HepG2 (cell line): ENCODE measurements at regions not wholly inside any gene's neighbourhood (a gene's known extent, or its start where the extent isn't known, plus 50 kb on each side); places are given as distances from the start of the nearest gene placed in this dataset.
A peak's percentile ranks its signal among the peaks of the same experiment; 100 is the strongest.

Experiments used
- ATAC-seq: fragments of 200-7000 bp; cut with Tn5 transposase; 3 replicates; pipeline ENCODE4 v1.9.1; 2020; ENCODE audit warnings: mild to moderate bottlenecking, moderate library complexity
- BruUV-seq: library from RNA; stranded (reverse); fragments of 400-500 nt; replicated peaks from 2 replicates; lab custom pipeline; 2021; lab: Mats Ljungman, UMichigan
- CTCF ChIA-PET: fragments of 300-600 bp; formaldehyde crosslinking; extraction: SDS; loops from one replicate; lab custom pipeline; 2021; ENCODE audit warnings: low total read pairs, inconsistent platforms, low intra/inter-chr PET ratio; lab: Yijun Ruan, JAX
- POLR2A ChIA-PET: fragments of 350-600 bp; sonication (Branson Sonifier 250); formaldehyde crosslinking; loops from one replicate; lab custom pipeline; 2020; ENCODE audit warnings: antibody characterized with exemption, inconsistent platforms; lab: Yijun Ruan, JAX
- DNase-seq: peaks from one replicate; pipeline ENCODE4 v3.0.0-alpha.2; 2015; ENCODE audit warnings: low spot score
- FAIRE-seq: peaks from 3 replicates; lab custom pipeline; 2011; peaks lifted over from hg19 to GRCh38; lab: Jason Lieb, UNC
- H2AFZ ChIP-seq: one replicate; pipeline ENCODE4 v1.6.1; 2011; ENCODE audit warnings: low read length, inconsistent platforms
- H3K27ac ChIP-seq: fragments of 300-600 bp; 3 replicates; pipeline ENCODE4 v1.8.0; 2011; ENCODE audit warnings: mixed run types, mild to moderate bottlenecking, mixed read lengths, low read length, inconsistent platforms; ENCODE audit not compliant: insufficient read depth; ENCODE audit errors: extremely low read length
- H3K27me3 ChIP-seq, 2 experiments: fragments of 200-600 bp in 1 of 2; 2 replicates in 1 of 2; 3 replicates in 1 of 2; pipeline versions ENCODE4 v1.6.0 to v1.8.0; 2011; ENCODE audit warnings: low read length in 2 of 2, mild to moderate bottlenecking in 2 of 2, moderate library complexity in 2 of 2, inconsistent platforms in 1 of 2; ENCODE audit not compliant: insufficient read depth in 2 of 2, control insufficient read depth in 1 of 2
- H3K36me3 ChIP-seq, 2 experiments: fragments of 200-600 bp in 1 of 2; replicated peaks in 1 of 2; 2 replicates in 1 of 2; 3 replicates in 1 of 2; pipeline versions ENCODE4 v1.5.1 to v1.8.0; 2011; ENCODE audit warnings: low read length in 2 of 2, inconsistent platforms in 1 of 2; ENCODE audit not compliant: insufficient read depth in 2 of 2, control insufficient read depth in 1 of 2
- H3K4me1 ChIP-seq: 2 replicates; pipeline ENCODE4 v1.5.1; 2012; ENCODE audit warnings: low read length, inconsistent platforms; ENCODE audit not compliant: insufficient read depth
- H3K4me2 ChIP-seq: 2 replicates; pipeline ENCODE4 v1.6.0; 2011; ENCODE audit warnings: low read depth, low read length, inconsistent platforms
- H3K4me3 ChIP-seq, 3 experiments: fragments of 200-600 bp in 1 of 3; sonication (generic), shearing (Covaris generic) in 1 of 3; replicated peaks in 1 of 3; 2 replicates each; pipeline ENCODE4 v1.5.1; 2011 to 2016; ENCODE audit warnings: low read length in 3 of 3, inconsistent platforms in 2 of 3, low read depth in 2 of 3, mild to moderate bottlenecking in 2 of 3, control low read depth in 1 of 3, mixed read lengths in 1 of 3; ENCODE audit not compliant: insufficient read depth in 1 of 3
- H3K79me2 ChIP-seq: one replicate; pipeline ENCODE4 v1.6.1; 2011; ENCODE audit warnings: low read length, inconsistent platforms; ENCODE audit not compliant: insufficient read depth
- H3K9ac ChIP-seq: 2 replicates; pipeline ENCODE4 v1.6.0; 2011; ENCODE audit warnings: mild to moderate bottlenecking, low read depth, low read length, inconsistent platforms; ENCODE audit not compliant: insufficient read depth
- H3K9me3 ChIP-seq: 2 replicates; pipeline ENCODE4 v1.5.1; 2012; ENCODE audit warnings: mild to moderate bottlenecking, low read length
- H4K20me1 ChIP-seq: 2 replicates; pipeline ENCODE4 v1.6.0; 2011; ENCODE audit warnings: inconsistent platforms, mild to moderate bottlenecking, low read length, moderate library complexity; ENCODE audit not compliant: insufficient read depth
- BATF2 ChIP-seq: sonication (generic); formaldehyde crosslinking; IDR thresholded peaks from 2 replicates; pipeline ENCODE4 v1.8.0; 2022; ENCODE audit warnings: mild to moderate bottlenecking, missing genetic modification reagents, moderate library complexity
- DBP ChIP-seq: sonication (generic); formaldehyde crosslinking; IDR thresholded peaks from 2 replicates; pipeline ENCODE4 v1.4.0; 2020; ENCODE audit warnings: missing genetic modification reagents; ENCODE audit errors: not compliant biosample characterization
- FOSL2 ChIP-seq: sonication (generic); formaldehyde crosslinking; IDR thresholded peaks from 2 replicates; pipeline ENCODE4 v1.4.0; 2020; ENCODE audit warnings: missing genetic modification reagents
- GABPA ChIP-seq, 2 experiments: IDR thresholded peaks; 2 replicates each; pipeline ENCODE4 v1.6.1; 2011 to 2016; ENCODE audit warnings: low read depth in 2 of 2, low read length in 1 of 2, missing biosample characterization in 1 of 2, missing genetic modification characterization in 1 of 2
- IKZF5 ChIP-seq: IDR thresholded peaks from 2 replicates; pipeline ENCODE4 v1.6.1; 2018; ENCODE audit warnings: missing genetic modification reagents, mild to moderate bottlenecking, missing compliant biosample characterization
- IRF2 ChIP-seq: IDR thresholded peaks from 2 replicates; pipeline ENCODE4 v1.6.1; 2018; ENCODE audit warnings: missing genetic modification reagents, missing compliant biosample characterization
- KAT2B ChIP-seq: fragments of 150-350 bp; IDR thresholded peaks from 2 replicates; pipeline ENCODE4 v1.6.1; 2014; ENCODE audit warnings: low read depth, low read length, borderline replicate concordance
- KAT7 ChIP-seq: IDR thresholded peaks from 2 replicates; pipeline ENCODE4 v1.6.1; 2018; ENCODE audit warnings: borderline replicate concordance, missing compliant biosample characterization
- NFRKB ChIP-seq: fragments of 450-650 bp; IDR thresholded peaks from 2 replicates; pipeline ENCODE4 v1.6.1; 2017
- PLSCR1 ChIP-seq: sonication (generic); formaldehyde crosslinking; IDR thresholded peaks from 2 replicates; pipeline ENCODE4 v1.5.0; 2020; ENCODE audit warnings: missing genetic modification reagents, mild to moderate bottlenecking, borderline replicate concordance
- RARA ChIP-seq: IDR thresholded peaks from 2 replicates; pipeline ENCODE4 v1.6.1; 2016; ENCODE audit warnings: missing genetic modification reagents, missing compliant biosample characterization
- RBAK ChIP-seq: sonication (generic); formaldehyde crosslinking; IDR thresholded peaks from 2 replicates; pipeline ENCODE4 v1.5.1; 2020; ENCODE audit warnings: mild to moderate bottlenecking, missing genetic modification reagents
- SALL1 ChIP-seq: sonication (generic); formaldehyde crosslinking; IDR thresholded peaks from 2 replicates; pipeline ENCODE4 v1.8.0; 2022; ENCODE audit warnings: mild to moderate bottlenecking, missing genetic modification reagents
- SP4 ChIP-seq: sonication (generic); formaldehyde crosslinking; IDR thresholded peaks from 2 replicates; pipeline ENCODE4 v1.8.1; 2023; ENCODE audit warnings: mild to moderate bottlenecking, missing genetic modification reagents
- TEAD3 ChIP-seq: optimal IDR thresholded peaks from 2 replicates; pipeline ENCODE3; 2016; ENCODE audit warnings: borderline replicate concordance
- ZBTB38 ChIP-seq: sonication (generic); formaldehyde crosslinking; IDR thresholded peaks from 2 replicates; pipeline ENCODE4 v1.5.1; 2020; ENCODE audit warnings: mild to moderate bottlenecking, missing genetic modification reagents
- ZNF263 ChIP-seq: sonication (generic); formaldehyde crosslinking; IDR thresholded peaks from 2 replicates; pipeline ENCODE4 v1.4.0; 2020; ENCODE audit warnings: missing genetic modification reagents
- ZNF3 ChIP-seq: IDR thresholded peaks from 2 replicates; pipeline ENCODE4 v1.7.0; 2017; ENCODE audit warnings: inconsistent platforms
- ZNF556 ChIP-seq: sonication (generic); formaldehyde crosslinking; IDR thresholded peaks from 2 replicates; pipeline ENCODE4 v1.4.0; 2020; ENCODE audit warnings: mild to moderate bottlenecking, missing genetic modification reagents, borderline replicate concordance
- ZNF607 ChIP-seq: sonication (generic); formaldehyde crosslinking; IDR thresholded peaks from 2 replicates; pipeline ENCODE4 v1.5.1; 2020; ENCODE audit warnings: missing genetic modification reagents, mild to moderate bottlenecking, borderline replicate concordance
- ZNF75D ChIP-seq: sonication (generic); formaldehyde crosslinking; IDR thresholded peaks from 2 replicates; pipeline ENCODE4 v1.8.1; 2023; ENCODE audit warnings: missing genetic modification reagents, mild to moderate bottlenecking, borderline replicate concordance
- ZNF776 ChIP-seq: sonication (generic); formaldehyde crosslinking; IDR thresholded peaks from 2 replicates; pipeline ENCODE4 v1.4.0; 2020; ENCODE audit warnings: mild to moderate bottlenecking, missing genetic modification reagents
- ZNF777 ChIP-seq: sonication (generic); formaldehyde crosslinking; IDR thresholded peaks from 2 replicates; pipeline ENCODE4 v1.4.0; 2020; ENCODE audit warnings: missing genetic modification reagents
- ZNF850 ChIP-seq: sonication (generic); formaldehyde crosslinking; conservative IDR thresholded peaks from 2 replicates; pipeline ENCODE4 v1.9.0; 2021; ENCODE audit warnings: mild to moderate bottlenecking, missing genetic modification reagents
- ZSCAN12 ChIP-seq: sonication (generic); formaldehyde crosslinking; IDR thresholded peaks from 2 replicates; pipeline ENCODE4 v1.9.0; 2021; ENCODE audit warnings: mild to moderate bottlenecking, missing genetic modification reagents
- ZSCAN9 ChIP-seq: IDR thresholded peaks from 2 replicates; pipeline ENCODE4 v1.6.1; 2016; ENCODE audit warnings: borderline replicate concordance
- WGBS: methylation state at CpG from one replicate; pipeline ENCODE4 v1.1.6; 2017; ENCODE audit warnings: low lambda C conversion rate; 5-methylcytosine and 5-hydroxymethylcytosine counted together
- in situ Hi-C: cut with HindIII; loops from 2 replicates; pipeline ENCODE4 v1.10.0; 2017; ENCODE audit warnings: low pct_unique_long_range_greater_than_20kb; ENCODE audit not compliant: extremely low pct_ligation_motif_present
- intact Hi-C: fragments of 100-400 bp; cut with micrococcal nuclease; formaldehyde crosslinking; loops from one replicate; pipeline ENCODE4 v1.10.0; 2022; ENCODE audit not compliant: unreplicated experiment

GRCh38 chr6:137779982-137780381 lies 87.1 kb upstream of the TNFAIP3 start:
- POLR2A ChIA-PET = no interaction called here
- TF ChIP-seq ZNF75D (CRISPR knock-in tag) (no peak), SALL1 (CRISPR knock-in tag) (0 out of 2 replicates have a peak, but pooled peaks have one; percentile 31), GABPA (IDR thresholded peaks at IDR 0.05; ENCODE audit: low read depth, low read length) (no peak), GABPA (CRISPR knock-in tag; IDR thresholded peaks at IDR 0.05; ENCODE audit: low read depth) (no peak), FOSL2 (CRISPR knock-in tag) (peak; percentile 67), KAT2B (no peak), KAT7 (no peak), SP4 (no peak), PLSCR1 (CRISPR knock-in tag) (no peak), ZNF556 (no peak), ZNF850 (CRISPR knock-in tag) (no peak), ZNF3 (CRISPR knock-in tag) (no peak), BATF2 (no peak), ZNF777 (CRISPR knock-in tag) (no peak), ZNF607 (no peak), ZNF263 (CRISPR knock-in tag) (no peak), IKZF5 (CRISPR knock-in tag) (no peak), DBP (CRISPR knock-in tag) (no peak), ZSCAN9 (CRISPR knock-in tag) (no peak), NFRKB (no peak), ZBTB38 (CRISPR knock-in tag) (peak; percentile 35; the same call in 1 of the 2 replicates), ZSCAN12 (CRISPR knock-in tag) (no peak), ZNF776 (CRISPR knock-in tag) (no peak), RBAK (CRISPR knock-in tag) (no peak), IRF2 (no peak), RARA (CRISPR knock-in tag) (0 out of 2 replicates have a peak, but pooled peaks have one; percentile 11), TEAD3 (CRISPR knock-in tag) (peak; percentile 19)

More at GRCh38 chr6:137779982-137780381, 87.1 kb upstream of the TNFAIP3 start:
- intact Hi-C loops (no loop called here), in situ Hi-C loops (no loop called here)
- Histone ChIP-seq H3K27me3 (no peaks in the 10 kb centered on the region), H3K36me3 (no peaks in the 10 kb centered on the region), H4K20me1 (no peaks in the 10 kb centered on the region), H3K79me2 (no peaks in the 10 kb centered on the region), H3K9ac (no peak overlapping the region), H3K4me2 (no peak overlapping the region), H3K4me3 (no peak overlapping the region), H2AFZ (no peak overlapping the region), H3K9me3 (no peaks in the 10 kb centered on the region), H3K4me1 (peaks cover 55% of the 10 kb centered on the region), H3K27ac (no peak overlapping the region)
- BruUV-seq = no TSS peak
- ATAC-seq (peak; percentile 46; the same call in 1 of the 3 replicates), DNase-seq (no peak), FAIRE-seq (no peak)
- CTCF ChIA-PET = no interaction called here
- WGBS = 89% methylated on average over 3 of the region's 3 CpGs
